Lower lobe of right lung (tissue), 2 donors: ENCODE measurements at regions not wholly inside any gene's neighbourhood (a gene's known extent, or its start where the extent isn't known, plus 50 kb on each side); places are given as distances from the start of the nearest gene placed in this dataset.

Experiments used
- ATAC-seq, 2 donors: fragments of 200-7000 bp; cut with Tn5 transposase; one replicate each; pipeline ENCODE4 v1.9.1; 2020 to 2022; ENCODE audit warnings: mild to moderate bottlenecking in 2 of 2, moderate library complexity in 2 of 2
- DNase-seq: peaks from one replicate; pipeline ENCODE4 v3.0.0-alpha.2; 2020
- H3K27ac ChIP-seq: fragments of 200-600 bp; one replicate; pipeline ENCODE4 v1.8.0; 2022
- H3K27me3 ChIP-seq: fragments of 200-600 bp; one replicate; pipeline ENCODE4 v1.8.0; 2022; ENCODE audit warnings: low read depth
- H3K36me3 ChIP-seq: fragments of 200-600 bp; one replicate; pipeline ENCODE4 v1.8.0; 2022; ENCODE audit warnings: mild to moderate bottlenecking
- H3K4me1 ChIP-seq: fragments of 200-600 bp; one replicate; pipeline ENCODE4 v1.8.0; 2022
- H3K4me3 ChIP-seq: fragments of 200-600 bp; one replicate; pipeline ENCODE4 v1.8.0; 2022; ENCODE audit warnings: mild to moderate bottlenecking
- H3K9me3 ChIP-seq: fragments of 200-600 bp; one replicate; pipeline ENCODE4 v1.8.0; 2022
- intact Hi-C: fragments of 100-400 bp; cut with DNase I; formaldehyde crosslinking; loops from one replicate; pipeline ENCODE4 v1.11.0; 2022
- TF ChIP-seq, protein P1 (sequence below): fragments of 200-600 bp; IDR thresholded peaks from one replicate; pipeline ENCODE4 v1.8.0; 2022; ENCODE audit warnings: antibody characterized with exemption, mild to moderate bottlenecking
- donor health status: DM: no; HTN: yes; CAD: no; lungs with severe emphysema.

DNA sequence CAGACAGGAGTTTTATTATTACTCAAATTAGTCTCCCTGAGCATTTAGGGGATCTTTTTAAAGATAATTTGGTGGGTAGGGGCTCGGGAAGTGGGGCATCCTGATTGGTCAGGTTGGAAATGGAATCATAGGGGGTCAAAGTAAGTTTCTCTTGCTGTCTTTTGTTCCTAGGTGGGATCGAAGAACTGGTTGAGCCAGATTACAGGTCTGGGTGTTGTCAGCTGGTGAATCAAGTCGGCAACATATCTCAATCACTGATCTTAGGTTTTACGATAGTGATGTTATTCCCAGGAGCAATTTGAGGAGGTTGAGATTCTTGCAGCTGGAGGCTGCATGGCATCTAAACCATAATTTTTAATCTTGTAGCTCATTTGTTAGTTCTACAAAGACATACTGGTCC lies 629.5 kb upstream of the AMOT start:
- no peak for ATAC-seq
- Histone ChIP-seq H3K27me3 (no peaks in the 10 kb centered on the region), H3K4me3 (no peak overlapping the region), H3K36me3 (no peaks in the 10 kb centered on the region), H3K9me3 (no peaks in the 10 kb centered on the region), H3K27ac (no peak overlapping the region), H3K4me1 (no peaks in the 10 kb centered on the region)
- intact Hi-C loops = no loop called here
- TF ChIP-seq, protein P1, sequence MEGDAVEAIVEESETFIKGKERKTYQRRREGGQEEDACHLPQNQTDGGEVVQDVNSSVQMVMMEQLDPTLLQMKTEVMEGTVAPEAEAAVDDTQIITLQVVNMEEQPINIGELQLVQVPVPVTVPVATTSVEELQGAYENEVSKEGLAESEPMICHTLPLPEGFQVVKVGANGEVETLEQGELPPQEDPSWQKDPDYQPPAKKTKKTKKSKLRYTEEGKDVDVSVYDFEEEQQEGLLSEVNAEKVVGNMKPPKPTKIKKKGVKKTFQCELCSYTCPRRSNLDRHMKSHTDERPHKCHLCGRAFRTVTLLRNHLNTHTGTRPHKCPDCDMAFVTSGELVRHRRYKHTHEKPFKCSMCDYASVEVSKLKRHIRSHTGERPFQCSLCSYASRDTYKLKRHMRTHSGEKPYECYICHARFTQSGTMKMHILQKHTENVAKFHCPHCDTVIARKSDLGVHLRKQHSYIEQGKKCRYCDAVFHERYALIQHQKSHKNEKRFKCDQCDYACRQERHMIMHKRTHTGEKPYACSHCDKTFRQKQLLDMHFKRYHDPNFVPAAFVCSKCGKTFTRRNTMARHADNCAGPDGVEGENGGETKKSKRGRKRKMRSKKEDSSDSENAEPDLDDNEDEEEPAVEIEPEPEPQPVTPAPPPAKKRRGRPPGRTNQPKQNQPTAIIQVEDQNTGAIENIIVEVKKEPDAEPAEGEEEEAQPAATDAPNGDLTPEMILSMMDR = no peak
- DNase-seq = no peak

DNA sequence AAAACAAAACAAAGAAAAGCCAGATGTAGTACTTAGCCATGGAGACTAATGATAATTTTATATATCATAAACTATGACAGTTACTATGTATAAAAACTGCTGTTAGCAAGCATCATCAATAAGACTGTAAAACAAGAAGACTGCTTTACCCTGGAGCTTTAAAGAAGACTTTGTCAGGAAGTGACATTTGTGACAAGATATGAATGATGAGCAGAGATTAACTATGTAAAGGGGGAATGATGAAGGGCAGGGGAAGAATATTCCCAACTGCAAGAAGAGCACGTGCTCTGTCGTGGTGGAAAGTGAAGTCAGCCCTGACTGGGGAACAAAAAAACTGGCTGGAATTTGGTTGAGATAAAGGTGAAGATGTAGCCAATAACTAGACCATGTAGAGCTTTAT lies 617.1 kb upstream of the AMOT start:
- Histone ChIP-seq H3K4me1 (no peaks in the 10 kb centered on the region), H3K27me3 (no peaks in the 10 kb centered on the region), H3K27ac (no peak overlapping the region), H3K36me3 (no peaks in the 10 kb centered on the region), H3K9me3 (no peaks in the 10 kb centered on the region), H3K4me3 (no peak overlapping the region)
- intact Hi-C loops = no loop called here
- TF ChIP-seq, protein P1 = no peak
- ATAC-seq (no peak), DNase-seq (no peak)

DNA sequence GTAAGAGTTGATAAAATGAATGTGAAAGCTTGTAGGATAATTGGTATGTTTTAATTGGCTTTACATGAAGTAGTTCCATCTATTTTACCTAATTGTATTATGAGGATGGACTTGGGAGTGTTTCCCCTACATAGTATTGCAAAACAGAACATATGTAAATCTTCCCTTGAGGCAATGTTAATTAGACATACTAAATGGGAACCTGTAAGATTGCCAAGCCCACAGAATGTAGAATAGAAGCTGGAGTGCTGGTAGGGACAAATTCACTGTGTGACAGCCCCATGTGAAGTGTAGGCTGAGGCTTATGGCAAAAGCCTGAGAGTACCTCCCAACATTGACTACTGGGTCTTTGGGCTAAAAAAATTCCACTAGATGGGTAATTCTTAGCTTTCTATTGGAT lies 615.0 kb upstream of the AMOT start:
- Histone ChIP-seq H3K4me3 (no peak overlapping the region), H3K9me3 (no peaks in the 10 kb centered on the region), H3K27me3 (no peaks in the 10 kb centered on the region), H3K27ac (no peak overlapping the region), H3K4me1 (no peaks in the 10 kb centered on the region), H3K36me3 (no peaks in the 10 kb centered on the region)
- intact Hi-C loops = no loop called here
- DNase-seq (no peak), ATAC-seq (no peak)
- TF ChIP-seq, protein P1 = no peak

DNA sequence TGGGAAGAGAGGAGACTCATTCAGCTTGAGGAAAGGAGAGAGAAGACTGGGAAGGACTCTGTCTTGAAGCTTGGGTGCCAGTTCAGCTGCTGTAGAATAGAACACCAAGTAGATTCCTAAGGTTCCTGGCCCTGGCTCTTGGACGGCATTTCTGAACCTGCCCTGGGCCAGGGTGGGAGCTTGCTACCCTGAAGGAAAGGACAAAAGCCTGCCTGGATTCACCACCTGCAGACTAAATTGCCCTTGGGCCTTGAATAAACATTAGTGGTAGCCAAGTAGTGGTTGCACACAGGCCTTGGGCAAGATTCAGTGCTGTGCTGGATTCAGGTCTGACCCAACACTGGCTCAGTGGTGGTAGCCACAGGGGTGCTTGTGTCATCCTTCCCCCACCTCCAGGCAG lies 588.4 kb upstream of the AMOT start:
- Histone ChIP-seq H3K9me3 (no peaks in the 10 kb centered on the region), H3K36me3 (no peaks in the 10 kb centered on the region), H3K27ac (no peak overlapping the region), H3K4me1 (no peaks in the 10 kb centered on the region), H3K27me3 (no peaks in the 10 kb centered on the region), H3K4me3 (no peak overlapping the region)
- DNase-seq = no peak
- ATAC-seq = no peak
- TF ChIP-seq, protein P1 = no peak
- intact Hi-C loops = no loop called here

DNA sequence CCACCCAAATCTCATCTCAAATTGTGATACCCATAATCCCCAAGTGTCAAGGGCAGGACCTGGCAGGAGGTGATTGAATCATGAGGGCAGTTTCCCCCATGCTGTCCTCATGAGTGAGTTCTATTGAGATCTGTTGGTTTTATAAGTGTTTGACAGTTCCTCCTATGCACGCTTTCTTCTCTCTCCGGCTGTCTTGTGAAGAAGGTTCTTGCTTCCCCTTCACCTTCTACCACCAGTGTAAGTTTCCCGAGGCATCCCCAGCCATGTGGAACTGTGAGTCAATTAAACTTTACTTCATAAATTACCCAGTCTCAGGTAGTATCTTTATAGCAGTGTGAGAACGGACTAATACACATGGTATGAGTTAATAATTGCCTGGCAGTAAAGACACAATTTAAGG lies 581.7 kb upstream of the AMOT start:
- intact Hi-C loops = no loop called here

More for the DNA sequence above, 581.7 kb upstream of the AMOT start:
- TF ChIP-seq, protein P1 = no peak
- H3K4me1 ChIP-seq = no peaks in the 10 kb centered on the region
- no peaks in the 10 kb centered on the region for H3K36me3 ChIP-seq
- no peaks in the 10 kb centered on the region for H3K27me3 ChIP-seq
- H3K4me3 ChIP-seq = no peak overlapping the region
- DNase-seq (no peak), ATAC-seq (no peak)
- no peak overlapping the region for H3K27ac ChIP-seq
- H3K9me3 ChIP-seq = no peaks in the 10 kb centered on the region
